ENCODE measurements at regions not wholly inside any gene's neighbourhood (a gene's known extent, or its start where the extent isn't known, plus 50 kb on each side); places are given as distances from the start of the nearest gene placed in this dataset.

GRCh38 chr15:96276438-96277210, 53.9 kb upstream of the NR2F2 start:
- TF ChIP-seq CTCF (IDR thresholded peaks at IDR 0.05; ENCODE audit: low read depth, low read length), result no peak
- H3K4me3 ChIP-seq (ENCODE audit: low read depth, low read length), result no peak overlapping the region
